ENCODE measurements at regions not wholly inside any gene's neighbourhood (a gene's known extent, or its start where the extent isn't known, plus 50 kb on each side); places are given as distances from the start of the nearest gene placed in this dataset.
"Not testable (repeated sequence)": the region's sequence is repeated elsewhere in the genome, so short reads cannot be mapped to it uniquely, and the experiment has no call there.

DNA sequence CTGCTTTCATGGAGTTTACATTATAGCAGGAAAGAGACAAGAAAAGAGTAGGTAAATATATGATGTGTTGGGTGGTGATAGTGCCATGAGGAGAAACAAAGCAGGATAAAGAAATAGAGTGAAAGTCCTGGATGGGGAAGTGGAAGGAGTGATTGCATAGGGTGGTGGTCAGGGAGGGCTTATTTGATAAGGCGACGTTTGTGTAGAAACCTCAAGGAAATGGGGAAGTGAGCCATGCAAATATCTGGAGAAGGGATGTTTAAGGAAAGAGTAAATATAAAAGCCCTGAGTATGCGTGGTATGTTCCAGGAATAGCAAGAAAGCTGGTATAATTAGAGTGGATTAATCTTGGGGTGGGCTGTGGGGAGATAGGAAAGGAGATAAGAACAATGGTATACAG, 134.7 kb upstream of the SV2C start:
- DNase-seq (ENCODE audit: low read depth, low spot score) = no peak

DNA sequence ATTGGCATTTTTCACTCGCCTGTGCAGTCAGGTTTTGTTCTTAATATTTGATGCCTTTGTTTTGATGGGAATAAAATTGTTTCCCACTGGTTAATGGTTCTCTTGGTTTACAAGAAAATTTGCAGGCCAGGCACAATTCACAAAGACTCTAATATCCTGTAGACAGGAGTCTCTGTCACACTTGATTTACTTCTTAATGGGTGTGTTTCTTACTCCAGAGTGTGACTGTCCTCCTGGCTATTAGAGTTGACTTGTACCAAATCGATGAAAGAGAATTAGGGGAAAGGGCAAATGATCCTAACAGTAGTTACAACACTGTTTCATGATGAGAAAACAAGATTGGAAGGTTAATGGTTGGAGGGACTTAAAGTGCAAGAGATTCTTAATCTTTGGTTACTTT, 142.8 kb upstream of the SV2C start:
- no peak for DNase-seq (ENCODE audit: low read depth, low spot score)

DNA sequence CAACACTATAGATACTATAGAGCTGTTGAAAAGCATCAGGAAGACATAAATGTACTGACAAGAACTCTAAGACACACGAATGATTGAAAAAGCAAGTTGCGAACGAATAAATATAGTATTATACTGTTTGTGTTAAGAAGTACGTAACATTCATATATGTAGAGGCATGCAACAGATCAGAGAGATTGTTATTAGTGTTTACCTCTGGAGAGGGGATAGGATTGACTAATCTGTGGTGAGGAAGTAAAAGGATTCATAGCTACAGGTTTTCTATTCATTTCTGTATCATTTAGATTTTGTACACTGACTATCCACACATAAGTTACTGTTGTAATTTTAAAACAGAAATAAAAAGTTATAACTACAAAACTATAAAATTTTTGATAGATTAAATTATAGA, 147.6 kb upstream of the SV2C start:
- no peak for DNase-seq (ENCODE audit: low read depth, low spot score)

DNA sequence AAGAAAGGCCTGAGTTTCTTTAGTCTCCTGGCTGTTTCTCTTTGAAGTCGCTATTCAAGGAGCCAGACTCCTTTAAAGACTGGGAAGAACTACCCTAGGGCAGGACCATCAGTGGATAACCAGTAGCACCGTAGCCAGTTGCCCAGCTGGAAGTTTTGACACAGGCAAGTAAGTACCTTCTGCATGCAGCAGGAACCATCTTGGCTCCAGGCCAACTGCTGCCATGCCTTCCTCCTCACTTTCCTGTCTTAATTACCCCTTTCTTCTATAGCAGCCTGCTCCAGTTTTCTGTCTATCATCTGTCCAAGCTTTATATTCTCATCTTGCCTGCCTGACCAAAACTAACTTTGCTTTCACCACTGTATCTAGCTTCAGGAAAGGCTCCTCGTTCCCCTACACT, 149.7 kb upstream of the SV2C start:
- peak; percentile 8 for DNase-seq (ENCODE audit: low read depth, low spot score)

DNA sequence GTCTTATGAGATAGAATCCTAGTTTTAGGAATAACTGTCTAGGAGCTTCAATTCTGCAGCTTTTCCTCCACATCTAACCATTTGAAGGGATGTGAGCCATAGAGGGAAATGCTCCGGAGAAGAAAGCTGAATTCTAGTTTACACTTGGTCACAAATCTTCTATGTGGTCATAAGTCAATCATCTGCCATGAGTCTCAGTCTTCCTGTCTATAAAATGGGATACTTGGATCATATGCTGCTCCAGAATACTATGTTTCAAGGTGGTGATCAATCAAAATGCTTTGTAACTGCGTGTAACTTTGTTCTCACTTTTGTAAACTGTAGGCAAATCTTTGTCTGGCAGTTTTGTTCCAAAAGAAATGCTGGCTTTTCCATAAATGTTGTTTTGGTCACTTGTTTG, 152.0 kb upstream of the SV2C start:
- DNase-seq (ENCODE audit: low read depth, low spot score) = no peak

DNA sequence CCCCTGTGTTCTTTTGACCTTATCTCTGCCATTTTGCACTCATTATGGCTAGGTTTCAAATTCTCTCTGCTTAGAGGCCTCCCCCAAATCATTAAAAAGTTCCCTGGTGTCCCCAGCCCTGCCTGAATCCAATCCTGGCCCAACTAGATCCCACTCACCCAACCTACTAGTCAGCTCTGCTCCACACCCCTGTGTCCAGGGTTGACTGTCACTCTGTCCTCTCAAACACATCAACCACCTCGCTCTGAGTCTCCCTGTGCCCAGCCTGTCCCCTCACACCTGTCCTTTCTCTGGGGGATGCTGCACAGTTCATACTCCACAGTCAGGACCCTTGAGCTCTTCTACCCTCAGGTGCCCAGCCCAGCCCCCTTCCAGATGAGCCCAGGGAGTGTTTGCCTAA, 154.2 kb upstream of the SV2C start:
- no peak for DNase-seq (ENCODE audit: low read depth, low spot score)

DNA sequence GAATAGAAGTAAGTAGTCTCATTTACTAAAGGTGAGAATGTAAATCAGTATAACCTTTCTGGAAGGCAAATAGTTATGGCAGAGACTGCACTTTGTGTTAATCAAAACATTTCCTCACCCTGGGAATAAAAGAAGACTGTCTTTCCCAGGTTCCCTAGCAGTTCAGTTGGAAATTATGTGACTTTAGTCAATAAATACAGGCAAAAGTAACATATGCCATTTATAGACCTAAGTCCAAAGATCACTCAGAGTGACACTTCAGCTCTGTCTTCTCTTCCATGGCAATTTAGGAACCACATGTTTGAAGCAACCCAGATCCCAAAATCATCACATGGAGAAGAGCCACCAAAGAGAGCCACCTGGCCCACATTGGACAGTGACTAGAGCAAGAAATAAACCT, 160.7 kb upstream of the SV2C start:
- no peak for DNase-seq (ENCODE audit: low read depth, low spot score)

DNA sequence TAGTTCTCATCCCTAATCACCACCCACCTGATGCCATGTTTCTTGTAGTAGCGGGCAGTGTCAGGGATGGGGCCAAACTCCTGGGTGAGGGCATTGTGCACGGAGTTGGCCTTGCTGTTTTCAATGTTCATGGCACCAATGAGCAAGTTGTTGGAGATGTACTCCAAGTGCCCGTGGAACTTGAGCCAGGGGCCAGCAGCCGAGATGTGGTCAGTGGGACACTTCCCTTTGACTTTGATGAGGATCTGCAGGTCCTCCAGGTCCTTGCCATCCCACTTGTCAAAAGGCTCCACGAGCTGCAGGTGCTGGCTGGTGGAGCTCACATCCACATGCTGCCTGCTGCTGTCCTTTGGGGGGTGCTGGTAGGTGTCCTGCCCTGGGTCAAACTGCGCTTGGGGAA, 162.2 kb upstream of the SV2C start:
- DNase-seq (ENCODE audit: low read depth, low spot score) = no peak

DNA sequence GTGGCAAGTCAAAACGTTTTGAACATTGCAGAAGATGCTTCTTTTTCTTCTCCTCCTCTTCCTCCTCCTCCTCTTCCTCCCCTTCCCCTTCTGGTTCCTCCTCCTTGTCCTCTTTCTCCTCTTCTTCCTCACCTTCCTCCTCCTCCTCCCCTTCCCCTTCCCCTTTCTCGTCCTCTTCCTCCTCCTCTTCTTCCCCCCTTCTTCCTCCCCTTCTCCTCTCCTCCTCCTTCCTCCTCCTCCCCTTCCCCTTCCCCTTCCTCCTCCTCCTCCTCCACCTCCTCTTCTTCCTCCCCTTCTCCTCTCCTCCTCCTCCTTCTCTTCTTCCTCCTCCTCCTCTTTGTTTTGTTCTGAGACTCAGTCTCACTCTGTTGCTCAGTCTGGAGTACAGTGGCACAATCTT, 167.0 kb upstream of the SV2C start:
- DNase-seq (ENCODE audit: low read depth, low spot score) = no peak

DNA sequence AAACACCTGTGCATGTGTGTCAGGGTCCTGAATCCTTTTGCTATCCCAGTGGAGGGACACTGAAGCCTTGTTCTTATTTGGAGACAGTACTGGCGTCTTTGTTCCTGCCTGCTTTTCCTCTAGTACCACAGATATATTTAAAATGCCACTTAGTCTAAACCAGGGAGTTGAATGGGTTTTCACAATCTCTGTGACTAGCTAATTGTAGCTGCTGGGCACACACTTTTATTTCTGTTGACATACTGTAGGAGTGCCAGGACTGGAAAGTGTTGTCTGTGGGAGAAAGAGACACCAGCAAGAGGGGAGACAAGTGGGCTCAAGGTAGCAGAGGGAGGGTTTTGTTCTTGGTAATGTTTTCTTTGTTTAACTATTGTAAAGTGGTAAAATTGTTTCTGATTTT, 174.0 kb upstream of the SV2C start:
- no peak for DNase-seq (ENCODE audit: low read depth, low spot score)

DNA sequence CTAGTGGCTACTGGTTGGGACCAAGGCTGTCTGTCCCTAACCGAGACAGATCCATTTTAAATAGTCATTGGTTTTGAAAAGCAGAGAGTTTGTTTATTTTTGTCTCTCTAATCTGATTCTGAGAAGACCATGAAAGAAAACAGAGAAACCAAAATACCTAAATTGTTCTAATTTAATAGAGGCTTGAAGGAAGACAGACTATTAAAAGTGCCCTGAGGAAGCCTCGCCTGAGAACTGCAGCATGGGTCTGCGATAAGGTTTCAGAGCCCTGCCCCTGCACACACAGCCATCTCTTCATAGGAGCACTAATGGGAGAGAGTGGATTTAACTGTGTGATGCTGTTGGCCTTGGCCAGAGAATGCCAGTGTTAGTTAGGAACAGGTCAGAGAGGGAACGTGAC, 175.5 kb upstream of the SV2C start:
- no peak for DNase-seq (ENCODE audit: low read depth, low spot score)

DNA sequence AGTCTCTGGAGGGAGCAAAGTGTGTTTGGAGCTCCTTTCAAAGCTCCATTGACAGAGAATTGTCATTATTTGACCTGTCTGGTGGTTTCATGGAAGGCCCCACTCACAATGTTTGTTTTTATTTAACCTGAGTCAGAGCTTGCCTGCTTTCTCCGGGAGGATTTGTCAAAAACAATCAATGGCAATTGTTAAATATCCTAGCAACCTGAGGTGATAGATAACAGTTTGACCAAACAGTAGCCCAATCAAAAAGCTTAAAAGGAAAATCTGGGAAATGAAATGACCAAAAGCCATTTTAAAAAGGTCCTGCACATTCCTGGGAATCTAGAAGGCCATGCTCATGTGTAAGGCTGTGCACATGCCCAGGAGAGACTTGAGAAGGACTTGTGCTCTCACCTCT, 177.2 kb upstream of the POC5 start:
- no peak for DNase-seq (ENCODE audit: low read depth, low spot score)

DNA sequence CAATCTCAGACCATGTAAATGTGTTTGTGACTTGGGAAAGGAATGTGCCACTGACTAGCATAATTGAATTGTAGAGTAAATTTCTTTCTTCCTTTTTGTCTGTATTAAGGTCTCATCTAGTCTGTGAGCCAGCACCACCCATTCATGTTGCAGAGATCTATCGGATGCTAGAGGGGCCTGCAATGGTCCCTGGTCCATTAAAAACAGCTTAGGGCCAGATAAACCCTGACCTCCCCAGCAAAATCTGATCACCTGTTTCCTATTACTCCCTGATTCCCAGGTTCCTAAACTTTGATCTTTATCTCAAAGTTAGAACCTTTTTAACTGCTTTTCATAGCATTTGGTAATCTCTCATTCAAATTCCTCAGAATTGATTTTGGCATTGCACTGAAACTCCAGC, 174.5 kb upstream of the POC5 start:
- no peak for DNase-seq (ENCODE audit: low read depth, low spot score)

DNA sequence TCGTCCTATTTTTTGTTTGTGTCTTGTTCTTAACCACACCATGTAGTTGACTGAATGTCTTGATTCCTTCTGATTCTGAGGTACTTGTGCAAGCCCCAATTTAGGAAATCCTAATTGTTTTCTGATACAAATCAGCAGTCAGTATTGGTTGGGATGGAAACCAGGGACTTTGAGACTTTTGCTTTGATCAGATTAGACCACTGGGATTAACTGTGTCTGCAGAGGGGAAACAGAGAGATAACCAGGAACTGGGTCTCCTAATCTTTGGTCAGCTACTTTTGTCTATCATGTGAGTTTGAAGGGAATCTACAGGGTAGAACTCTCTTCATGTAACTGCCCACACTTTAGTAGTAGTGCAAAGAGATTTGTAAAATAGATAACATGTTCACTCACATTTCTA, 173.8 kb upstream of the POC5 start:
- DNase-seq (ENCODE audit: low read depth, low spot score) = no peak

DNA sequence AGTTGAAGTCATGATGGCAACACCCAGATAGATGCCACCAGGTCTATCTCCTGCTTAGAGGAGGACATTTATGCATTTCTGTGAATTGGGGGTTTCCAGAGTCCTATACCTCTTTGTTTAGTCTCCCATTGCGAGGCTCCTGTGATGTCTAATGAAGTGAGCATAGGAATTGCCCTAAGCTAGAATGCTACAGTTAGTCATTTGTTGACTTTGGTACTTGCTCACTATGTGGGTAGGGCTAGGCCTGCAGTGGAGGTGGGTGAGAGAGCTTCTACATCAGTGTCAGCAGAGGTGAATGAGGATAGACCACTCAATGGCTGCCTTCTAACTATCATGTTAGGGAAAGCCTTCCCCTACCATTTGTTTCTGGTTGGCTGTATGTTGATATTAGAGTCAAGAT, 173.3 kb upstream of the POC5 start:
- DNase-seq (ENCODE audit: low read depth, low spot score) = no peak

DNA sequence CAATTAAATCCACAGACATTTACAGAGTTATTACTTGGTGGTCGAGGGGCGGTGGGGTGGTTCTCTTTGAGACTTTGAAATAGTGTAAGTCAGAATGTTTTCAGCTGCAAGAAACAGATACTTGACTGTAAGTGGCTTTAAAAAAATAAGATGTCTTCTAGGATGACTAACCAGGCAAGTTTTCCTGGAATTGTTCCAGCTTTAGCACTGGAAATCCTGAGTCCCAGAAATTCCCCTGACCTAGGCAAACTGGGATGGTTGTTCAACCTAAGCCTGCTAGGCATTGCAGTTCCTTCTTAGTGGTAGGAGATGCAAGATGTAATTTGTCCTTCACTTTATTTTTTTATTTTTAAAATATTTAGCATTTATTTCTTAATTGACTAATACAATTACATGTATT, 169.5 kb upstream of the POC5 start:
- no peak for DNase-seq (ENCODE audit: low read depth, low spot score)

DNA sequence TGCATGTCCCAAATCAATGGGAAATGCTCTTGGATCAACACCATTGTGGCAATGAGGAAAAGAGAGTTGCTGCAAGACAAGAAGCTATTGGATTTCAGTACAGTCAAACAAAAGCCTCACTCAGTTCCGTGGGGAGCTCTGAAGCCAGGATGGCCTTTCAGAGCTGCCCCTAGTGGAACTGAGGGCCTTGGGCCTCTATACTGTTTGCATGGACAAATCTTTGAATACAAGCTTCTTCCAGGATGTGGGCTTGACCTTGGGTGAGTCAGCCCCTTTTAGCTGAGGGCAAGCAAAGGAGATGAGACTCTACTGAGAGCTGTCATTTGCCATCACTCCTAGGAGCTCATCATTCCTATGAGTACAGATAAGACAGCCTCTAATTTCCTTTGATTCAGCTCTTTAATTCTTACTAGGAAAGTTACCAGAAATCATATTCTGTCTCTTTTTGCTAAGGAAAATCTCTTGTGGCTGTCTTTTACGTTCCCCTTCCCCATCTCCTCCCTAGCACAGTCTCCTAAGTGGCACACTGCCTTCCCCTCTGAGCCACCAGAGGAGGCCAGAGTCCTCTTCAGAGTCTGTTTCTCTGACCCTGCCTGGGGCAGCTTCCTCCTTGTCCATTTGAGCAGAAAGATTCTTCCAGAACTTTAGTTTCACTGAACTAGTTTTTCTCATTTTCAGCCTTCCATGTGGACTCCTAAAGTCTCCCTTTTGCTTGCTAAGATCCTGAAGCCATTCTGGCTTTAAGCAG, 168.8 kb upstream of the POC5 start:
- peak; percentile 33 for DNase-seq (ENCODE audit: low read depth, low spot score)

DNA sequence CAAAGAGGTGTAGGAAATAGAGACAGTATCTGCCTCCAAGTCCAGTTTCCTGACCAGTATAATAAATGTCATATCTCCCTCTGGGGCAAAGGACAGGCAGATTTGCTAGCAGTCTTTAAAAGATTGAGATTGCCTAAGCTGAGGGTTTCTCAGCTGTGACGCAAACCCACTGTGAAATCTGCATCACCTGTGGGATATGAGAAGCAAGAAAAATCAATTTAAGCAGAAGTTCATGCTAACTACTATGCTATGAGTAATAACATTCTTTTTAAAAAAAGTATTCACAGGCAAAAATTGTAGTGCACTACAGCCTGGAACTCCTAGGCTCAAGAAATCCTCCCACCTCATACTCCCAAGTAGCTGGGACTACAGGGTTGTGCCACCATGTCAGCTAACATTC, 168.1 kb upstream of the POC5 start:
- DNase-seq (ENCODE audit: low read depth, low spot score) = no peak

DNA sequence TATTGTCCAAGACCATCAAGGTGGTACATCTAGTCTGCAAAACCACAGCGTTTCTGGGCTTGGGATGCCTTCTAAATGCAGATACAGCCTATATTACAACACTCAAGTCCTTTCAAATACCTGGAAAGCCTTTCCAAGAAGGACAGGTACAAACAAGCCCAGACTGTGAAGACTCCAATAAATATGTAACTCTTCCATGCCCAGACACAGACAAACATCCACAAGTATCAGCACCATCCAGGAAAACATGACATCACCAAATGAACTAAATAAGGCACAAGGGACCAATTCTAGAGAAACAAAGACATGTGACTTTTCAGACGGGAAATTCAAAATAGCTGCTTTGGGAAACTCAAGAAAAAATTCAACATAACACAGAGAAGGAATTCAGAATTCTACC, 152.7 kb upstream of the POC5 start:
- no peak for DNase-seq (ENCODE audit: low read depth, low spot score)

DNA sequence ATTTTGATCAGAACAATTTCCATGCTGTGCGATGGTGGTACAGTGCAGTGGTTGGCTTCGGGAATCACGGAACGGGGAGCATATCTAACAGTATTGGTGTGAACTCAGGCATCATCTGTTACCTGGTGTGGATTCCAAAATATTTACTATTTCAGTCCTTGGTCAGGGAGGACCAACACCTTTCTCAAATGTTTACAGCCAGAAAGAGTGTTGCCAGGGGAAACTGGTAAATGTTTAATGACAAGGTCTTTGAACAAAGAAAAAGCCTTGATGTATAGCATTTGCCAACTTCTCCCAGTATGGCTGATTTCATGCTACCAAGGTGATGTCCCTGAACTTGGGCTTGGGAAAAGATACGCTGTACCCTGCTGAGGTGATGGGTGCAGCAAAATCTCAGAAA, 145.6 kb upstream of the POC5 start:
- DNase-seq (ENCODE audit: low read depth, low spot score) = no peak

DNA sequence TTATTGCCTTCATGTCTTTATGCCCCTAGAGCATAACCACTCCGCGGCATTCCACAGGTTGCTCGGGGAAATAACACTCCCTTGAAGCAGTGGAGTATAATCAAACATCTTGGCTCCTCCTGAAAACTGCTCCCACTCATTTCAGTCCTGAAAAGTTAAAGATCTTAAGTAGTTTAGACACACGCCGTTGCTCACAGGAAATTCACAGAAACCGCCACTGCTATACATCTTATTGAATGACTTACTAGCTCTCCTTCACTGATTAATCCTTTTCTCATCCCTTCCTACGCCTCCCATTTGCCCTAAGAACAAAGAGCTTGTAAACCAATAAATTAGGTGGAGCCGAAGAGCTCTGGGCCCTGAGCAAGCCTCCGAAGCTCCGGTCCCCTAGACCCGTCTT, 142.4 kb upstream of the POC5 start:
- not testable (repeated sequence) for DNase-seq (ENCODE audit: low read depth, low spot score)

DNA sequence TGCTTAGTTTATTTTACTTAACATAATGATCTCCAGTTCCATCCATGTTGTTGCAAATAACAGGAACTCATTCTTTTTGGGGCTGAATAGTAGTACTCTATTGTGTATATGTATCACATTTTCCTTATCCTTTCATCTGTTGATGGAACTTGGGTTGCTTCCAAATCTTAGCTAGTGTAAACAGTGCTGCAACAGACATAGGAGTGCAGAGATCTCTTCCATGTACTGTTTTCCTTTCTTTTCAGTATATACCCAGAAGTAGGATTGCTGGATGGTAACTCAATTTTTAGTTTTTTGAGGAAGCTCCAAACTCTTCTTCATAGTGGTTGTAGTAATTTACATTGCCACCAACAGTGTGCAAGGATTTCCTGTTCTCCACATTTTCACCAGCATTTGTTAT, 138.8 kb upstream of the POC5 start:
- DNase-seq (ENCODE audit: low read depth, low spot score) = no peak

DNA sequence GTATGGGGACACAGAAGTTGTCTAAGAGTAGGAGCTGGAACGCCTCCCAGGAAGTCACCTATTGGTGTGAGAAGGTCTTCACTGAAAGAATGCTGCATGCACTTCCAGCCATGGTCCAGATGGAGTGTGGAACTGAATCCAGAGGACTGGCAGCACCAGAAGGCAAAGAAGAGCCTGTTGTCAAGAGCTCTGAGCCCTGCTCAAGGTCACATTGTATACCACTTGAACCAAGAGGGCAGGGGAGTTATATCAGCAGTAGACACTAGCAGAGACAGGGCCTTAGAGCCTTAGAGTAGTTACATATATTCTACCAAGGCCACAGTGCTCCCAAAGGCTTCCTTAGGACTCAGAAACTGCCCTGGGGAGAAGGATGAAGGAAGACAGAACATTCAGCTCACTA, 130.8 kb upstream of the POC5 start:
- no peak for DNase-seq (ENCODE audit: low read depth, low spot score)

DNA sequence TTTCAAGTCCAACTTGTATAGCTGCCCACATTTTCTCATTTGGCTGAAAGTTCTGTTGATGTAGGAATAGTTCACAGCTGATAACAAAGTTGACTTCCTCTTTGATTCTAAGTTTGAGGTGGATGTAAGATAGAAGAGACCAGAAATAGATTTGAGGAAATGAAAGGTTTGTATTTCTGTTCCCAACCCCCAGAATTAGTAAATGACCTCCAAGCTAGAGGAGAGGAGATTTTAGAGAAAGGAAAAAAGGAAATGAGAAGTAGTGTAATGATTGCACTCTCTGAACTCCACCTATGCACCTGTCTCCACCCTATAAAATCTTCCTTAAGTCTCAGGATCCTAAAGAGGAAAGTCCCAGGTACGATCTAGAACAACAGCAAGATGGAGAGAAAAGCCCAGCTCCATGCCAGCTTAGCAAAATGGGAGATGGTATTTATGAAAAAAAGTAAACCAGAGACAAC, 130.4 kb upstream of the POC5 start:
- no peak for DNase-seq (ENCODE audit: low read depth, low spot score)
